Left forelimb (tissue), 1 donor: ENCODE measurements at regions not wholly inside any gene's neighbourhood (a gene's known extent, or its start where the extent isn't known, plus 50 kb on each side); places are given as distances from the start of the nearest gene placed in this dataset.
"Not testable (repeated sequence)": the region's sequence is repeated elsewhere in the genome, so short reads cannot be mapped to it uniquely, and the experiment has no call there.

Experiments used
- DNase-seq: peaks from one replicate; pipeline ENCODE4 v3.0.0-alpha.2; 2018; ENCODE audit warnings: low spot score

DNA sequence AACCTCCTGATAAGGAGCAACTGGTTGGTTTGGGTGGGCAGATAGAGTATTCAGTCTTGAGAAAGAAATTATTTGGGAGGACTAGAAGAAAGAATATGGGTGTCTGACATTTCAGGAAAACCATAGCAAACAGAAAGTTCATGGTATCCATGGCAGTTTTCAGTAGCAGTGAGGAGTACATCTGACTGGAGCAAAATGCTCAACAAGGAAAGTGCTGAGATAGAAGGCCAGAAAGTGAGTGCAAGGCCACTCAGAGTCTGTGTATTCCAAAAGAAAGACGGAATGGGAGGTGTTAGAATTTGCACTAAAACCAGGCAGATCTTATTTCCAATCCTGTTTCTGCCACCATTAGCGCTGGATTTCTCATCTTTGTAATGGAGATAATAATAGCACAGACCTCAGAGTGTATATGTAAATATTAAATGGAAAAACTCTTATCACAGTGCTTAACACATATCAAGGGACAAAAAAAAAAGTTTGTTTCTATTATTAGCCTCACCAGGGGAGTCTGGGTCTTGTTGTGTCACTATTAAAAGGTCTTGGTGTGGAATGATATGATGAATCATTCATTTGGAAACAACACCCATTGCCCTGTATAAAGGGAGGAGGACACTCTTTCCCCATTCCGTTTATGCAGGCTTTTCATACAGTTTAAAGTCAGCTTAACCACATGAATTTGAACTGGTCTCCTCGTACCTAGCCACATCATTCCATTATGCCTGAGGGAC, 349.8 kb downstream of the IPO8 start:
- DNase-seq = no peak

DNA sequence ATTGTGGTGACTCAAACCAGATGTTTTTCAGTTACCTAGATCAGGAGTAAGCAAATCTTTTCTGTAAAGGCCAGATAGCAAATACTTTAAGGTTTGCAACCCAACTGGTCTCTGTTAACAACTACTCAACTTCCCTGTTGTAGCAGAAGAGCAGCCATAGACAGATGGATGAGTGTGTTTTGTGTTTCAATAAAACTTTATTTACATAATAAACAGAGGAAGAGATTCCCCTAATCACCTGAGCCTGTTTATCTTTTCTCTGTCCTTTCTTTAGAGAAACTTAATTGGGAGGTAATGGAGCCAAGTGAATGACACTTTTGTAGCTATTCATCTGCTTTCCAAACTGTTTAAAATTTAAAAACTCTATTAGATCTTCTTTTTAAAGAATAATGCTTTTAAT, 365.1 kb downstream of the IPO8 start:
- no peak for DNase-seq

- DNase-seq = no peak
Observed at GRCh38 chr12:30329281-30329680, 366.4 kb downstream of the IPO8 start.

DNA sequence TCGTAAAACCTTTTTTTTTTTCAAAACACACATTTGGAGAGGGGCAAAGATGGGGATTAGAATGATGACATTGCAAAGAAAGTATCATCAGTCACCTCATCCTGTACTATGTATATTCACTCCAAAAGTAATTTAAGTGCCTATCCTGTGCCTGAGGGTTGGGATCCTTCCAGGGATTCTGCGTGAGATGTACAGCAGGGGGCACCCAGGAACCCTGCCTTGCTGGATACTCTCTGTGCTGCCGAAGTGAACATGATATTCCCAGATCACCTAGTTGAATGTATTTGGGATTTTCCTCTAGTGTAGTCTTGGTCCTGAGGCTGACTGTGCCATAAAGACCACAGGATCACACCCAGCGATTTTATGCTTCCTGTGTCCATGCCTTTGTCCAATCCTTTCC, 372.7 kb downstream of the IPO8 start:
- no peak for DNase-seq

GRCh38 chr12:30320561-30320960, 375.1 kb downstream of the IPO8 start:
- DNase-seq = no peak

DNA sequence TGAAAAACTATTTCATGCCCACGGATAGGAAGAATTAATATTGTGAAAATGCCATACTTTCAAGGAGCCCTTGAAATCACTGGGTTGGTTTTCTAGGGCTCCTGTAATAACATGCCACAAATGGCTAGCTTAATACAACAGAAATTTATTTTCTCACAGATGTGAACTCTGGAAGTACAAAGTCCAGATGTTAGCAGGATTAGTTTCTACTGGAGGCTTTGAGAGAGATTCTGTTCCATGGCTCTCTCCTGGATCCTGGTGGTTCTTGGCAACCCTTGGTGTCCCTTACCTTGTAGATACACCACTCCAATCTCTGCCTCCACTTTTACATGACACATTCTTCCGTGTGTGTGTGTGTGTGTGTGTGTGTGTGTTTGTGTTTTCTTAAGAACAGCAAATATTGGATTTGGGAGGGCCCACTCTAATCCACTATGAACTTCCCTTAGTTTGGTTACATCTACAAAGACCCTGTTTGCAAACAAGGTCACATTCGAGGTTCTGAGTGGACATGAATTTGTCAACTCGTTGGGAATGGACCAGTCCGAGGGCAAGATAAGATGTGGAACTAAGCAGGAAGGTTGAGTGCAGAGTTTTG, 381.1 kb downstream of the IPO8 start:
- DNase-seq = no peak

DNA sequence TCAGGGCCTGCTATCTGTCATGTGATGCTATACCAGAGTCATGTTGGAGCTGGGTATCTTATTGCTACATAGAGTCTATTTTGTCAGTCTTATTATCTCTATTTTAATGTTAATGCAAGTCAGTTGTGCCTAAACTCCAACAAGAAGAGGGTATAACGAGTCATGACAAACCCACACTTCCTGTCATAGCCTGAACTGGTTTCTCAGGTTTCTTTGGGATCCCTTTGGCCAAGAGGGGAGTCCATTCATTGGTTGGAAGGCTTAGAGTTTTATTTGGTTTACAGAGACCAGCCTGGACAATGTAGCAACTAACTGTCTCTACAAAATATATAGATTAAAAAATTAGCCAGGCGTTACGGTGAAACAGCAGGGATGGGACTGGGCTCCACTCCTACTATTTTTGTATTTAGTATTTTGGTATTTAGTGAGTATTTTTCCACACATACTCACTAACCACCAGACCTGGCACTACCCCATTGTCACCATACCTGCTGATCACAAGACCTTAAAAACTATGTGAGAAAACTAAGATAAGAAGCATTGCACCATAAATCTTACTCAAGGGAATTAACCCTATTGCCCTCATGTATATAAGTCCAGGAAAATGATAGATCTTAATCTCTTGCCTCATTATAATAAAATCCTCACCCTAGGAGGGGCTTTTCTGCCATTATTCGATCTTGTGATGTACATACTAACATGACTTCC, 387.5 kb downstream of the IPO8 start:
- DNase-seq = no peak

GRCh38 chr12:30304528-30304927, 391.1 kb downstream of the IPO8 start:
- no peak for DNase-seq

GRCh38 chr12:30301291-30301690, 394.4 kb downstream of the IPO8 start:
- no peak for DNase-seq

DNA sequence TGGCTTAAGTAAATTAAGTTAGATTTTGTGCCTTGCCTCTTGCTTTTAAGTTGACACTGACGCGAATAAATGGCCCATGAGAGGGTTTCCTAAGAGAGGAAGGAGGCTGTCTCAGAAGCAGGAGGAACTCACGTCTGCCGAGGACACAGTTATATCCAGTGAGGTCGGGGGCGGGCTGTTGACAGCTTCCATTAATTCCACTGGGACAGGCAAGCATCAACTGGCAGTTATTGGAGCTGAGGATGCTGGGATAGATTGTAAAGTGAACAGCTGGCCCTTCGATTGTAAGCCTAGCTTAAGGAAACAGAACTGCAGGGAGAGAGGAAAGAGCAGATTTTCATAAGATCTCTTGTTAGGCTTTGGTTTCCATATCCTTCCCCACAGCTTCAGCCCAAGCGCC, 399.2 kb downstream of the IPO8 start:
- DNase-seq = no peak

GRCh38 chr12:30286345-30286926, 409.2 kb downstream of the IPO8 start:
- DNase-seq = no peak

GRCh38 chr12:30278401-30278800, 417.3 kb downstream of the IPO8 start:
- DNase-seq = no peak

GRCh38 chr12:30272515-30272914, 423.2 kb downstream of the IPO8 start:
- DNase-seq = not testable (repeated sequence)

GRCh38 chr12:30269496-30269895, 426.2 kb downstream of the IPO8 start:
- no peak for DNase-seq

- no peak for DNase-seq
Observed at GRCh38 chr12:30268041-30268440, 427.6 kb downstream of the IPO8 start.

DNA sequence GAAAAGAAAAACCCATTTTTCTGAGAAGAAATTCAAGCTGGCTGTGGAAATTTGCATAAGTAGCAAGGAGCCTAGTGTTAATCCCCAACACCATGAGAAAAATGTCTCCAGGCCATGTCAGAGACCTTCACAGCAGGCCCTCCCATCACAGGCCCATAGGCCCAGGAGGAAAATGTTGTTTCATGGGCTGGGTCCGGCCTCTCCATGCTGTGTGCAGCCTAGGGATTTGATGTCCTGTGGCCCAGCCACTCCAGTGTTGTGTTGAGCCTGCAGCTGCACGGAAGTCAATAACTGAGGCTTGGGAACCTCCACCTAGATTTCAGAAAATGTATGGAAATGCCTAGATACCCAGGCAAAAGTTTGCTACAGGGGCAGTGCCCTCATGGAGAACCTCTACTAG, 432.2 kb downstream of the IPO8 start:
- no peak for DNase-seq

DNA sequence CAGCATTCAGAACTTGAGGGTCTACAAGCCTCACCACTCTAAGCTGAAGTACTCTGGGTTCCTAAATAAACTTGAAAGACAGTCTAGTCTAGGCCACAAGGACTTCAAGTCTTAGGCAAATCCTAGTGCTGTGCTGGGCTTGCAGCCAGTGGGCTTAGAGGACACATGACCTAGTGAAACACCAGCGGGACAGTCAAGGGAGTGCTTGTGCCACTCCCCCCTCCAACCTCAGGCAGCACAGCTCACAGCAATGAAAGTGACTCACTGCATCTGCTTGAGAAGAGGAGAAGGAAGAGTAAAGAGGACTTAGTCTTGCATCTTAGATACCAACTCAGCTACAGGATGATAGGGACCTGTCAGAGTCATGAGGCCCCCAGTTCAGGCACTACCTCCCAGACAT, 438.1 kb downstream of the IPO8 start:
- DNase-seq = no peak

DNA sequence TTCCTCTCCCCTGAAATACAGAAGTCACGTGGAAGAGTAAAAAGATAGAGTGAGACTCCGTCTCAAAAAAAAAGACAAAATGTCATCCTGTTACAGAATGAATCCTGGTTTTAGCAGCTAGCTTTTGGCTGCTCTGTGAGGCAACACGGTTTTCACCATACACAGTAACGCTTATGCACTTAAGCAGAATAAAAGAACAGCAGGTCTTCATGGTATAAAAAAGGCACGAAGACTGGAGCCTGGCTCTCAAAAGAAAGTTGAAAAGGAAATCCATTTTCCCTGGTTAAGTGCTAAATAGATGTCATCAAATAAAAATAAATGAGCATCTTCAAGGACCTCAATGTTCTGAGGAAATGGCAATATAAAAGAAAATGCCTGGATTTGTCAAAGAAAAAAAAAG, 444.1 kb downstream of the IPO8 start:
- DNase-seq = no peak

- DNase-seq = no peak
Observed at GRCh38 chr12:30243426-30243825, 452.2 kb downstream of the IPO8 start.

DNA sequence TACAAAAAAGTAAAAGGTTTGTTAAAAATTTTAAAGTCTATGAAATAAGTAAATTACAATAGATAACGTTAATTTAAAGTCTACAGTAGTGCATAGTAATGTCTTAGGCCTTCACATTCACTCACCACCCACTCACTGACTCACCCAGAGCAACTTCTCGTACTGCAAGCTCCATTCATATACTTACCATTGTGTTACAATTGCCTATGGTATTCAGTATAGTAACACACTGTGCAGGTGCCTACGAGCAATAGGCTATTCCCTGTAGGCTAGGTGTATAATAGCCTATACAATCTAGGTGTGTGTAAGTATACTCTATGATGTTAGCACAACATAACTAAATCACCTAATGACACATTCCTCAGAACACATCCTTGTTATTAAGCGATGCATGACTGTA, 435.3 kb upstream of the TMTC1 start:
- no peak for DNase-seq

DNA sequence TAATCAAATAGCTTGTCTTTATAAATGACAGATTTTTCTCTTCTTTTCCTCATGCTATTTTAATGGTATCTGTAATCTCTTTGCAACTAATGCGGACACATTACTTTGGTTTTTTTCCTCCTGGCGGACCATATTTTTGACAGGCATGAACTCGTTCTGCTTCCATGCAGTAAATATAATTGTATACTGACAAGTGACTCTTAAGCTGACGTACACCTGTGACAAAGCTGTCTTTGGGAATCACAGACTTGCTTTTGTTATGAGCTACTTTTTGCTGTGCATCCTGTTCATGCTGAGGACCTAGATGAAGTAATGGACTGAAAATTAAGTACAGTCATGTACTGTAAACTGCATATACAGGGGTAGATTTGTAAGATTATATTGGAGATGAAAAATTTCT, 434.3 kb upstream of the TMTC1 start:
- no peak for DNase-seq

DNA sequence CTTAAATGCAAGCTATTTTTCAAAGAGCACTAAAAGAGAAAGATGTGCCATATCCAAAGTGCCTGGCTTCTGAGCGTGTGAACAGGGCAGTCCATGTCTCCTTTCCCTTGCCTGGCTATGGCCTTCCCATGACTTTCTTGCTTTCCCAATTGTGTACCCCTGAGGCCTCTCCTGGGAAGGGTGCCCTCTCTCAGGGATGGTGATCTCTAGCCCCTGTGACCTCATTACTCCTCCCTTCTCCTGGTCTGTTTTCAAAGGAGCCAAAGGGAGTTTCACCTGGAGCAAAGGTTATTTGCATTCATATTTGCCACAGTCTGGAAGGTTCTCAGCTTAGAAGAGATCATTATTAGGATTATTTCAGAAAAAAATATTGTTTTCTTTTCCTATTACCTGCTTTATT, 429.4 kb upstream of the TMTC1 start:
- DNase-seq = no peak

GRCh38 chr12:30211743-30212142, 428.0 kb upstream of the TMTC1 start:
- DNase-seq = no peak
